KMS-11 (cell line): ENCODE measurements at regions not wholly inside any gene's neighbourhood (a gene's known extent, or its start where the extent isn't known, plus 50 kb on each side); places are given as distances from the start of the nearest gene placed in this dataset.

Experiments used
- H2AFZ ChIP-seq: fragments of 200-600 bp; sonication (generic); 2 replicates; pipeline ENCODE4 v1.6.1; 2016; ENCODE audit warnings: antibody characterized with exemption, mixed run types, low read depth
- H3K27ac ChIP-seq: fragments of 200-600 bp; sonication (generic); 2 replicates; pipeline ENCODE4 v1.6.1; 2016; ENCODE audit warnings: mild to moderate bottlenecking, mixed run types
- H3K27me3 ChIP-seq: fragments of 200-600 bp; sonication (generic); 2 replicates; pipeline ENCODE4 v1.6.1; 2017; ENCODE audit warnings: mild to moderate bottlenecking, low read depth, mixed run types, moderate library complexity; ENCODE audit not compliant: insufficient read depth
- H3K36me3 ChIP-seq: fragments of 200-600 bp; sonication (generic); 2 replicates; pipeline ENCODE4 v1.6.1; 2017; ENCODE audit warnings: mild to moderate bottlenecking, mixed run types; ENCODE audit not compliant: insufficient read depth
- H3K4me1 ChIP-seq: fragments of 200-600 bp; sonication (generic); 2 replicates; pipeline ENCODE4 v1.6.1; 2016; ENCODE audit warnings: mild to moderate bottlenecking, low read depth, mixed run types; ENCODE audit not compliant: poor library complexity, severe bottlenecking
- H3K4me2 ChIP-seq: fragments of 200-600 bp; sonication (generic); 2 replicates; pipeline ENCODE4 v1.7.0; 2016; ENCODE audit warnings: mild to moderate bottlenecking, mixed run types
- H3K4me3 ChIP-seq: fragments of 200-600 bp; sonication (generic); IDR thresholded peaks from 2 replicates; pipeline ENCODE4 v1.6.1; 2017; ENCODE audit warnings: low read depth, low read length, mixed read lengths; ENCODE audit not compliant: insufficient read depth
- H3K79me2 ChIP-seq: fragments of 200-600 bp; sonication (generic); 2 replicates; pipeline ENCODE4 v1.6.1; 2016; ENCODE audit warnings: low read depth, mixed run types; ENCODE audit not compliant: insufficient read depth
- H3K9ac ChIP-seq: fragments of 200-600 bp; sonication (generic); 2 replicates; pipeline ENCODE4 v1.6.1; 2016; ENCODE audit warnings: mild to moderate bottlenecking, mixed run types
- H4K20me1 ChIP-seq: fragments of 200-600 bp; sonication (generic); 2 replicates; pipeline ENCODE4 v1.6.1; 2016; ENCODE audit warnings: mild to moderate bottlenecking, mixed run types; ENCODE audit not compliant: insufficient read depth
- TF ChIP-seq, protein P1 (sequence below): fragments of 200-600 bp; sonication (generic); conservative IDR thresholded peaks from 2 replicates; pipeline ENCODE4 v1.6.1; 2017; ENCODE audit warnings: low read depth, mild to moderate bottlenecking, antibody characterized with exemption, low read length, moderate library complexity, mixed read lengths

DNA sequence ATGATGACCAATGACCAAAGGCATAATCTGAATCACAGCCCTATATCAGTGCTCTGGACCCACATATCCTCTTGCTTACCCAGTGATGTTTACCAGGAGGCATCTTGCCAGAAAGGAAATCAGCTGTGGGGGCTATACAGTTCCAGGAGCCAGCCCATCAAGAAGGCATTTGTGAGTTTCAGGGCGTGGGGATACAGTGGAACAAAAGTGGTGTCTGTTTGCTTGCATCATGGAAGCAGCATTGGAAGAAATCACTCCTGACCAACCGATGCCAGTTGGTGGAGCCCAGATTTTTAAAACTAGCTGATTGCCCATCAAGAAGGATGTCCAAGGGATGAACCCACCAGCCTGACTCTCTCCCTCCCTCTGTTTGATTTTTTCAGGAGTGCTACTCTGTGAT is 106.5 kb upstream of the EGFLAM start:
- Histone ChIP-seq H3K4me2 (no peak overlapping the region), H3K4me1 (no peaks in the 10 kb centered on the region)
- TF ChIP-seq, protein P1, sequence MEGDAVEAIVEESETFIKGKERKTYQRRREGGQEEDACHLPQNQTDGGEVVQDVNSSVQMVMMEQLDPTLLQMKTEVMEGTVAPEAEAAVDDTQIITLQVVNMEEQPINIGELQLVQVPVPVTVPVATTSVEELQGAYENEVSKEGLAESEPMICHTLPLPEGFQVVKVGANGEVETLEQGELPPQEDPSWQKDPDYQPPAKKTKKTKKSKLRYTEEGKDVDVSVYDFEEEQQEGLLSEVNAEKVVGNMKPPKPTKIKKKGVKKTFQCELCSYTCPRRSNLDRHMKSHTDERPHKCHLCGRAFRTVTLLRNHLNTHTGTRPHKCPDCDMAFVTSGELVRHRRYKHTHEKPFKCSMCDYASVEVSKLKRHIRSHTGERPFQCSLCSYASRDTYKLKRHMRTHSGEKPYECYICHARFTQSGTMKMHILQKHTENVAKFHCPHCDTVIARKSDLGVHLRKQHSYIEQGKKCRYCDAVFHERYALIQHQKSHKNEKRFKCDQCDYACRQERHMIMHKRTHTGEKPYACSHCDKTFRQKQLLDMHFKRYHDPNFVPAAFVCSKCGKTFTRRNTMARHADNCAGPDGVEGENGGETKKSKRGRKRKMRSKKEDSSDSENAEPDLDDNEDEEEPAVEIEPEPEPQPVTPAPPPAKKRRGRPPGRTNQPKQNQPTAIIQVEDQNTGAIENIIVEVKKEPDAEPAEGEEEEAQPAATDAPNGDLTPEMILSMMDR = no peak

DNA sequence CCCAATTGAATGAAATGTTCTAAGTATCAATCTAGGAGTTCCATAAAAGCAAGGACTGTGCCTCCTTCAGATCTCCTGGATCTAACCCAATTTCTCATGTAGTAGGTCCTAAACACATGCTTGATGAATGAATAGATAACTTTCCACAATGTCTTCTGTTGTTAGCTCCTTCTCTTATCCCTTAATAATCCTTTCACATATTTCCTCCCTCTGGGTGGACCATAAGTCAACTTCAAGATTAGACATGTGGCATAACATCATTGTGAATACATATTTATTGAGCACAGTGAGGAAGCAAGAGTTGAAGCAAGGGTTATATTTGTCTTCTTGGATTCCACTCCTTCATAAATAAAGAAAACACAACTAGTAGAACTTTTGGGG is 108.6 kb upstream of the EGFLAM start:
- Histone ChIP-seq H3K36me3 (no peaks in the 10 kb centered on the region), H2AFZ (no peak overlapping the region), H3K27ac (no peak overlapping the region), H3K27me3 (no peaks in the 10 kb centered on the region), H3K79me2 (no peaks in the 10 kb centered on the region), H4K20me1 (no peaks in the 10 kb centered on the region), H3K4me1 (no peaks in the 10 kb centered on the region), H3K4me2 (no peak overlapping the region), H3K4me3 (no peak overlapping the region), H3K9ac (no peak overlapping the region)
- TF ChIP-seq, protein P1 = no peak

More for the DNA sequence above, 106.5 kb upstream of the EGFLAM start:
- Histone ChIP-seq H4K20me1 (no peaks in the 10 kb centered on the region), H3K79me2 (no peaks in the 10 kb centered on the region), H3K36me3 (no peaks in the 10 kb centered on the region), H3K27me3 (no peaks in the 10 kb centered on the region), H3K27ac (no peak overlapping the region), H3K4me3 (no peak overlapping the region), H2AFZ (no peak overlapping the region), H3K9ac (no peak overlapping the region)

- Histone ChIP-seq H3K27me3 (no peaks in the 10 kb centered on the region), H3K4me1 (no peaks in the 10 kb centered on the region), H3K4me3 (no peak overlapping the region), H4K20me1 (no peaks in the 10 kb centered on the region), H3K79me2 (no peaks in the 10 kb centered on the region), H2AFZ (no peak overlapping the region), H3K36me3 (no peaks in the 10 kb centered on the region), H3K27ac (no peak overlapping the region), H3K9ac (no peak overlapping the region), H3K4me2 (no peak overlapping the region)
- TF ChIP-seq, protein P1 = no peak
These were observed 110.2 kb upstream of the EGFLAM start for GRCh38 chr5:38148021-38148625.

GRCh38 chr5:38143384-38143783 is 115.0 kb upstream of the EGFLAM start:
- Histone ChIP-seq H3K79me2 (no peaks in the 10 kb centered on the region), H2AFZ (no peak overlapping the region), H3K4me2 (no peak overlapping the region), H3K27ac (no peak overlapping the region), H4K20me1 (no peaks in the 10 kb centered on the region), H3K4me3 (no peak overlapping the region), H3K27me3 (no peaks in the 10 kb centered on the region), H3K9ac (no peak overlapping the region), H3K4me1 (no peaks in the 10 kb centered on the region), H3K36me3 (no peaks in the 10 kb centered on the region)
- TF ChIP-seq, protein P1 = no peak
